ENCODE measurements at regions not wholly inside any gene's neighbourhood (a gene's known extent, or its start where the extent isn't known, plus 50 kb on each side); places are given as distances from the start of the nearest gene placed in this dataset.

GRCh38 chr14:59085207-59085739 lies 103.2 kb upstream of the DAAM1 start:
- DNase-seq (ENCODE audit: low read depth): no peak
- no peak for TF ChIP-seq CTCF (conservative IDR thresholded peaks at IDR 0.05; ENCODE audit: low read depth, low read length)

GRCh38 chr14:59086241-59086882 lies 102.1 kb upstream of the DAAM1 start:
- DNase-seq (ENCODE audit: low read depth): no peak

More at GRCh38 chr14:59085207-59085739, 103.2 kb upstream of the DAAM1 start:
- no peak overlapping the region for H3K4me3 ChIP-seq (ENCODE audit: low read length)

GRCh38 chr14:59087240-59087639 lies 101.2 kb upstream of the DAAM1 start:
- no peak for TF ChIP-seq CTCF (conservative IDR thresholded peaks at IDR 0.05; ENCODE audit: low read depth, low read length)
- no peak for DNase-seq (ENCODE audit: low read depth)
- H3K4me3 ChIP-seq (ENCODE audit: low read length): no peak overlapping the region

More at GRCh38 chr14:59086241-59086882, 102.1 kb upstream of the DAAM1 start:
- no peak overlapping the region for H3K4me3 ChIP-seq (ENCODE audit: low read length)
- TF ChIP-seq CTCF (conservative IDR thresholded peaks at IDR 0.05; ENCODE audit: low read depth, low read length): no peak

GRCh38 chr14:59087711-59088110 lies 100.8 kb upstream of the DAAM1 start:
- no peak for DNase-seq (ENCODE audit: low read depth)
- no peak overlapping the region for H3K4me3 ChIP-seq (ENCODE audit: low read length)
- no peak for TF ChIP-seq CTCF (conservative IDR thresholded peaks at IDR 0.05; ENCODE audit: low read depth, low read length)

GRCh38 chr14:59090572-59090971 lies 97.9 kb upstream of the DAAM1 start:
- H3K4me3 ChIP-seq (ENCODE audit: low read length): no peak overlapping the region
- DNase-seq (ENCODE audit: low read depth): no peak
- TF ChIP-seq CTCF (conservative IDR thresholded peaks at IDR 0.05; ENCODE audit: low read depth, low read length): no peak

- no peak overlapping the region for H3K4me3 ChIP-seq (ENCODE audit: low read length)
- TF ChIP-seq CTCF (conservative IDR thresholded peaks at IDR 0.05; ENCODE audit: low read depth, low read length): no peak
- no peak for DNase-seq (ENCODE audit: low read depth)
Observed at GRCh38 chr14:59091404-59091803, 97.1 kb upstream of the DAAM1 start.

- no peak for DNase-seq (ENCODE audit: low read depth)
- no peak for TF ChIP-seq CTCF (conservative IDR thresholded peaks at IDR 0.05; ENCODE audit: low read depth, low read length)
Observed at GRCh38 chr14:59091976-59092375, 96.5 kb upstream of the DAAM1 start.

More at GRCh38 chr14:59091976-59092375, 96.5 kb upstream of the DAAM1 start:
- H3K4me3 ChIP-seq (ENCODE audit: low read length): no peak overlapping the region

Measured in retinal pigment epithelial cell (primary cell).